CD4-positive, alpha-beta T cell treated with Interleukin-15 for 1 hour (primary cell): ENCODE measurements at regions not wholly inside any gene's neighbourhood (a gene's known extent, or its start where the extent isn't known, plus 50 kb on each side); places are given as distances from the start of the nearest gene placed in this dataset.
"Not testable (repeated sequence)": the region's sequence is repeated elsewhere in the genome, so short reads cannot be mapped to it uniquely, and the experiment has no call there.

Experiments
- DNase-seq: peaks from one replicate; pipeline ENCODE4 v3.0.0-alpha.2; 2020

- DNase-seq, result no peak
Measured at GRCh38 chr10:124324451-124324850, 94.3 kb downstream of the OAT start.

- no peak for DNase-seq
Measured at GRCh38 chr10:124323806-124324205, 94.9 kb downstream of the OAT start.

- DNase-seq, result no peak
Measured at GRCh38 chr10:124323111-124323725, 95.5 kb downstream of the OAT start.

GRCh38 chr10:124322191-124322980, 96.3 kb downstream of the OAT start:
- no peak for DNase-seq

GRCh38 chr10:124321433-124322089, 97.2 kb downstream of the OAT start:
- no peak for DNase-seq

GRCh38 chr10:124320778-124321432, 97.8 kb downstream of the OAT start:
- no peak for DNase-seq

- DNase-seq, result no peak
Measured at GRCh38 chr10:124319926-124320391, 98.8 kb downstream of the OAT start.

GRCh38 chr10:124319520-124319919, 99.2 kb downstream of the OAT start:
- DNase-seq, result not testable (repeated sequence)

GRCh38 chr10:124318811-124319210, 99.9 kb downstream of the OAT start:
- no peak for DNase-seq

- no peak for DNase-seq
Measured at GRCh38 chr10:124318076-124318475, 100.6 kb downstream of the OAT start.

GRCh38 chr10:124316326-124316725, 102.4 kb downstream of the OAT start:
- DNase-seq, result no peak

GRCh38 chr10:124315591-124316270, 103.0 kb downstream of the OAT start:
- no peak for DNase-seq

- DNase-seq, result no peak
Measured at GRCh38 chr10:124313374-124313773, 105.3 kb downstream of the OAT start.

- no peak for DNase-seq
Measured at GRCh38 chr10:124308811-124309210, 109.9 kb downstream of the OAT start.

GRCh38 chr10:124308056-124308645, 110.6 kb downstream of the OAT start:
- no peak for DNase-seq

GRCh38 chr10:124307591-124307990, 111.1 kb downstream of the OAT start:
- DNase-seq, result no peak

GRCh38 chr10:124306922-124307371, 111.8 kb downstream of the OAT start:
- peak; percentile 53 for DNase-seq

GRCh38 chr10:124306520-124306919, 112.2 kb downstream of the OAT start:
- DNase-seq, result no peak

GRCh38 chr10:124305984-124306383, 112.7 kb downstream of the OAT start:
- DNase-seq, result no peak

- no peak for DNase-seq
Measured at GRCh38 chr10:124305131-124305530, 113.6 kb downstream of the OAT start.

- DNase-seq, result no peak
Measured at GRCh38 chr10:124303662-124304418, 114.9 kb downstream of the OAT start.
